HEK293T (cell line): ENCODE measurements at regions not wholly inside any gene's neighbourhood (a gene's known extent, or its start where the extent isn't known, plus 50 kb on each side); places are given as distances from the start of the nearest gene placed in this dataset.

Experiments used
- ARNT ChIP-seq: fragments of 450-650 bp; IDR thresholded peaks from 2 replicates; pipeline ENCODE4 v1.6.1; 2017; ENCODE audit warnings: mild to moderate bottlenecking
- BHLHE40 ChIP-seq: fragments of 450-650 bp; IDR thresholded peaks from 2 replicates; pipeline ENCODE4 v1.6.1; 2016; ENCODE audit warnings: mild to moderate bottlenecking, moderate library complexity, borderline replicate concordance
- CTBP1 ChIP-seq: fragments of 450-650 bp; IDR thresholded peaks from 2 replicates; pipeline ENCODE4 v1.6.1; 2016; ENCODE audit warnings: borderline replicate concordance
- ELF4 ChIP-seq: fragments of 450-650 bp; IDR thresholded peaks from 2 replicates; pipeline ENCODE4 v1.6.1; 2017; ENCODE audit warnings: antibody characterized with exemption
- FOXA1 ChIP-seq: fragments of 450-650 bp; IDR thresholded peaks from 2 replicates; pipeline ENCODE4 v1.6.1; 2016; ENCODE audit warnings: mild to moderate bottlenecking
- FOXK2 ChIP-seq: fragments of 450-650 bp; IDR thresholded peaks from 2 replicates; pipeline ENCODE4 v1.6.1; 2016; ENCODE audit warnings: mild to moderate bottlenecking
- FOXM1 ChIP-seq: fragments of 450-650 bp; IDR thresholded peaks from 2 replicates; pipeline ENCODE4 v1.6.1; 2017; ENCODE audit warnings: mild to moderate bottlenecking, borderline replicate concordance
- HDGF ChIP-seq: fragments of 450-650 bp; IDR thresholded peaks from 2 replicates; pipeline ENCODE4 v1.6.1; 2017; ENCODE audit warnings: antibody characterized with exemption, borderline replicate concordance
- PKNOX1 ChIP-seq: fragments of 450-650 bp; IDR thresholded peaks from 2 replicates; pipeline ENCODE4 v1.6.1; 2016
- SP1 ChIP-seq: fragments of 450-650 bp; IDR thresholded peaks from 2 replicates; pipeline ENCODE4 v1.6.1; 2017
- SUZ12 ChIP-seq: fragments of 450-650 bp; IDR thresholded peaks from 2 replicates; pipeline ENCODE4 v1.6.1; 2016; ENCODE audit warnings: mild to moderate bottlenecking
- TARDBP ChIP-seq: fragments of 450-650 bp; IDR thresholded peaks from 2 replicates; pipeline ENCODE4 v1.6.1; 2016

GRCh38 chr4:24190761-24191695 is 301.2 kb upstream of the PPARGC1A start:
- TF ChIP-seq ELF4, result no peak
- no peak for TF ChIP-seq BHLHE40
- no peak for TF ChIP-seq PKNOX1
- no peak for TF ChIP-seq SP1
- no peak for TF ChIP-seq FOXA1
- no peak for TF ChIP-seq ARNT
- no peak for TF ChIP-seq TARDBP
- no peak for TF ChIP-seq FOXM1
- no peak for TF ChIP-seq CTBP1
- TF ChIP-seq FOXK2, result no peak
- TF ChIP-seq HDGF, result no peak
- TF ChIP-seq SUZ12, result no peak
